ENCODE measurements at regions not wholly inside any gene's neighbourhood (a gene's known extent, or its start where the extent isn't known, plus 50 kb on each side); places are given as distances from the start of the nearest gene placed in this dataset.

GRCh38 chr4:41806807-41807206 is 58.3 kb upstream of the PHOX2B start:
- no peak overlapping the region for H3K4me3 Mint-ChIP-seq
- H3K9me3 Mint-ChIP-seq = no peaks in the 10 kb centered on the region
- H3K4me1 Mint-ChIP-seq = no peaks in the 10 kb centered on the region
- TF ChIP-seq, protein P1, sequence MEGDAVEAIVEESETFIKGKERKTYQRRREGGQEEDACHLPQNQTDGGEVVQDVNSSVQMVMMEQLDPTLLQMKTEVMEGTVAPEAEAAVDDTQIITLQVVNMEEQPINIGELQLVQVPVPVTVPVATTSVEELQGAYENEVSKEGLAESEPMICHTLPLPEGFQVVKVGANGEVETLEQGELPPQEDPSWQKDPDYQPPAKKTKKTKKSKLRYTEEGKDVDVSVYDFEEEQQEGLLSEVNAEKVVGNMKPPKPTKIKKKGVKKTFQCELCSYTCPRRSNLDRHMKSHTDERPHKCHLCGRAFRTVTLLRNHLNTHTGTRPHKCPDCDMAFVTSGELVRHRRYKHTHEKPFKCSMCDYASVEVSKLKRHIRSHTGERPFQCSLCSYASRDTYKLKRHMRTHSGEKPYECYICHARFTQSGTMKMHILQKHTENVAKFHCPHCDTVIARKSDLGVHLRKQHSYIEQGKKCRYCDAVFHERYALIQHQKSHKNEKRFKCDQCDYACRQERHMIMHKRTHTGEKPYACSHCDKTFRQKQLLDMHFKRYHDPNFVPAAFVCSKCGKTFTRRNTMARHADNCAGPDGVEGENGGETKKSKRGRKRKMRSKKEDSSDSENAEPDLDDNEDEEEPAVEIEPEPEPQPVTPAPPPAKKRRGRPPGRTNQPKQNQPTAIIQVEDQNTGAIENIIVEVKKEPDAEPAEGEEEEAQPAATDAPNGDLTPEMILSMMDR (IDR thresholded peaks at IDR 0.05; ENCODE audit: unreplicated experiment in 3 of 3) = no peak
- peaks cover 24% of the 10 kb centered on the region for H3K27me3 Mint-ChIP-seq (ENCODE audit: low read depth)
- no peak overlapping the region for H3K27ac Mint-ChIP-seq
- no peaks in the 10 kb centered on the region for H3K36me3 Mint-ChIP-seq (ENCODE audit: low read depth)

DNA sequence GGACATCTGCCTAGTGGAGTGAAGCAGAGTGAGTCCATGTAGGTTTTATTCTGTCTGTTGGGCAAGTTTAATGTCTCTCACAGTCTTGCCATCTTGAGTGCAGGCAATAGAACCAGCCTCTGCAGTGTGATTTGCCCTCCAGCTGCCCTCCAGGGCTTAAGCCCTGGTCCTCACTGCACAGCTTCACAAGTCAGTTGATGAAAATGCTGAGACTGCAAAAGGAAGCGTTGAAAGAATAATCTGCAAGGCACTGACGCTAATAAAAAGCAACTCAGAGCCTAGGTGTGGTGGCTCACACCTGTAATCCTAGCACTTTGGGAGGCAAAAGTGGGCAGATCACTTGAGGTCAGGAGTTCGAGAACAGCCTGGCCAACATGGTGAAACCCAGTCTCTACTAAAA is 54.1 kb upstream of the PHOX2B start:
- Mint-ChIP-seq H3K36me3 (ENCODE audit: low read depth) (no peaks in the 10 kb centered on the region), H3K27me3 (ENCODE audit: low read depth) (peaks cover 21% of the 10 kb centered on the region), H3K4me1 (peaks cover 8% of the 10 kb centered on the region), H3K9me3 (no peaks in the 10 kb centered on the region), H3K4me3 (no peak overlapping the region), H3K27ac (no peak overlapping the region)
- TF ChIP-seq, protein P1 (IDR thresholded peaks at IDR 0.05; ENCODE audit: unreplicated experiment in 3 of 3) = no peak

GRCh38 chr4:41799126-41799525 is 50.6 kb upstream of the PHOX2B start:
- Mint-ChIP-seq H3K36me3 (ENCODE audit: low read depth) (no peaks in the 10 kb centered on the region), H3K9me3 (no peaks in the 10 kb centered on the region), H3K27me3 (ENCODE audit: low read depth) (peaks cover 16% of the 10 kb centered on the region), H3K4me1 (peaks cover 23% of the 10 kb centered on the region), H3K4me3 (peak overlapping the region in 1 of 3 experiments; percentile 15), H3K27ac (peak overlapping the region in 2 of 3 experiments; percentile 53 to 66)
- TF ChIP-seq, protein P1 (IDR thresholded peaks at IDR 0.05; ENCODE audit: unreplicated experiment in 3 of 3) = no peak

All from nephron (organoid).